ENCODE measurements at regions not wholly inside any gene's neighbourhood (a gene's known extent, or its start where the extent isn't known, plus 50 kb on each side); places are given as distances from the start of the nearest gene placed in this dataset.

DNA sequence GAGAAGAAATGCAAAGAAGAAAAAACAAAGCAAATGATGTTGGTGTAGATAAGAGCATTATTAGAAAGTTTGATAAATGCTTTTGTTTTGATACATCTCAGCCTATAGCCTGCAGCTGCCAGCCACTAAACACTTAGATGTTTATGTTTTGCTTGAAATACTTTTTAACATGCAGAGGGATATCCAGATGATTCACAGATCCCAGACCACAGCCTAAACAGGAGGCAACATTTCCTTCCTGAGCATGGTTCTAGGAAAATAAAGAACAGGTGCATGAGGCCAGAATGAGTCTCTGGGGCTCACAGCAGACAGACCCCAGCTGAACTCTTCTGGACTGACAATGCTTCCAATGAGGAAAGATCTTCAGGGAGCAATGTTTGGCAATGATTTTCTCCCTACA lies 103.7 kb upstream of the EEA1 start:
- Mint-ChIP-seq H3K9me3 (ENCODE audit: insufficient read depth) (no peaks in the 10 kb centered on the region), H3K27me3 (ENCODE audit: low read depth) (peaks cover 15% of the 10 kb centered on the region), H3K36me3 (ENCODE audit: low read depth) (peaks cover 1% of the 10 kb centered on the region), H3K4me1 (ENCODE audit: low read depth) (no peaks in the 10 kb centered on the region), H3K4me3 (no peak overlapping the region), H3K27ac (no peak overlapping the region)
- ChIA-PET CTCF (no interaction called here), POLR2A (no interaction called here)
- no peak for ATAC-seq
- DNase-seq = no peak

DNA sequence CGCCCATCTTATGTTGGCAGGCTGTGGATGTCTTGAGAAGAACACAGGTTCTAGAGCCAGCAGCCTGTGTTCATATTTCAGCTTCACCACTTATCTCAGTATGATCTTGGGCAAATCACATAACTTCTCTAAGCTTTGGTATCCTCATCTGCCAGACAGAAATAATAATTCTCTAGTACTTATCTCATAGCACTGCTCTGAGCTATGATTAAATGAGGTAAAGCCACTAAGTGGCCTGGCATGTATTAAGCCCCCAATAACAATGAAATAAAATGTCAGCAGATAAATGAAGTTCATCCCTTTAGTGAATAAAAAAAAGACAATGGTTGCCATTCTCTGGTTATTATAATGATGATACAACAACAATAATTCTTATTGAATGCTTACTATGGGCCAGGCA lies 104.9 kb upstream of the EEA1 start:
- DNase-seq (no peak), ATAC-seq (no peak)
- POLR2A ChIA-PET = no interaction called here
- H3K4me1 Mint-ChIP-seq (ENCODE audit: low read depth) = no peaks in the 10 kb centered on the region
- CTCF ChIA-PET = no interaction called here
- no peak overlapping the region for H3K4me3 Mint-ChIP-seq
- no peaks in the 10 kb centered on the region for H3K9me3 Mint-ChIP-seq (ENCODE audit: insufficient read depth)
- peaks cover 11% of the 10 kb centered on the region for H3K27me3 Mint-ChIP-seq (ENCODE audit: low read depth)
- H3K27ac Mint-ChIP-seq = no peak overlapping the region
- peaks cover 1% of the 10 kb centered on the region for H3K36me3 Mint-ChIP-seq (ENCODE audit: low read depth)

DNA sequence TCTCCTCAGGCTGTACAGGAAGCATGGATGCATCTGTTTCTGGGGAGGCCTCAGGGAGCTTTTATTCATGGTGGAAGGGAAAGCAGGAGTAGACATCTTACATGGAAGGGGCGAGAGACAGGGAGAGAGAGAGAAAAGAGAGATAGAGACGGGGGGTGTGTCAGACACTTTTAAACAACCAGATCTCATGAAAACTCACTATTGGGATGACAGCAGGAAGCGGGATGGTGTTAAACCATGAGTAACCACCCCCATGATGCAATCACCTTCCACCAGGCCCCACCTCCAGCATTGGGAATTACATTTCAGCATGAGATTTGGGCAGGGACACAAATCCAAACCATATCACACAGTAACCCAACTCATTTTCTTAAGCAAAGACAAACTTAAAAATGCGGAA lies 110.0 kb upstream of the EEA1 start:
- POLR2A ChIA-PET = no interaction called here
- H3K4me1 Mint-ChIP-seq (ENCODE audit: low read depth) = no peaks in the 10 kb centered on the region
- peaks cover 14% of the 10 kb centered on the region for H3K27me3 Mint-ChIP-seq (ENCODE audit: low read depth)
- ATAC-seq (no peak), DNase-seq (no peak)
- no peak overlapping the region for H3K27ac Mint-ChIP-seq
- no peaks in the 10 kb centered on the region for H3K9me3 Mint-ChIP-seq (ENCODE audit: insufficient read depth)
- no peaks in the 10 kb centered on the region for H3K36me3 Mint-ChIP-seq (ENCODE audit: low read depth)
- CTCF ChIA-PET = no interaction called here
- no peak overlapping the region for H3K4me3 Mint-ChIP-seq

DNA sequence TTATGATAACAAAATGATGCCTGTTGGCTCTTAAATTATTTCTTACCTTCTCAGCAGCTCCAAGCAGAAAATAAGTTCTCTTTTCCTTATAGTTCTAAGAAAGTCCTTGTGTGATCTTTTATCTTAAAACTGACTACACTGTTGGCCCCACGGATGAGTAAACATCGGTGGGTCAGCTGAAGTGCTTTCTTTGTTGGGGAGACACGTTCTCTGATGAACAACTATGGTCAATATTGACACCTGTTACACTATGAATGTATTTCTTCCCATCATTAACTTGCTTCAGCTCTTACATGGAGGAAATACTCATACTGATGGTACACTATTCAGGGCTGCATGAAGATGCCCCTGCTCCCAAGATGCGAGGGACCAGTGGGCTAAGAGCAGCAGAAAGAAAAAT lies 110.8 kb upstream of the EEA1 start:
- POLR2A ChIA-PET = no interaction called here
- no peaks in the 10 kb centered on the region for H3K36me3 Mint-ChIP-seq (ENCODE audit: low read depth)
- H3K9me3 Mint-ChIP-seq (ENCODE audit: insufficient read depth) = no peaks in the 10 kb centered on the region
- no peaks in the 10 kb centered on the region for H3K4me1 Mint-ChIP-seq (ENCODE audit: low read depth)
- ATAC-seq = no peak
- CTCF ChIA-PET = interaction anchor here (0.9 to 1.3 kb wide), 3 partner anchors 9 to 52 kb away, joined by 3 to 4 read pairs (median 3); no protein-coding TSS in a partner anchor
- peaks cover 7% of the 10 kb centered on the region for H3K27me3 Mint-ChIP-seq (ENCODE audit: low read depth)
- no peak for DNase-seq
- H3K4me3 Mint-ChIP-seq = no peak overlapping the region
- H3K27ac Mint-ChIP-seq = no peak overlapping the region

DNA sequence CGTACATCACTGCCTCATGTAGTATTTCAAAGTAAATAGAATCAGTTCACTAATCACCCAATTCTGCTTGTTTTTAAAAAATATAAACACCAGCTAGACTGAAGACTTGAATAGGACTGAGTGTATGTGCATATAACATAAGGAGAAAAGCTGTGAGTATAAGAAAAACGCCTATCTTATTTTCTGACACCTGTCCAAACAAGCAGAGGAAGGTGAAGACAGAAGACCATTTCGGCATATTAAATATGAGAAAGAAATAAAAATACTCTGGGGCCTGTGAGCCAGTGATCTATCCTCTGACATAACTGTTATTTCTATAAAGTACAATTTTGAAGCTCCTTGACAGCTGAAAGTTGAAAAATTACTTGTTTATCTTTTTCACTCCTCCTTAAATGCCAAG lies 111.3 kb upstream of the EEA1 start:
- no peaks in the 10 kb centered on the region for H3K4me1 Mint-ChIP-seq (ENCODE audit: low read depth)
- no peak overlapping the region for H3K4me3 Mint-ChIP-seq
- ChIA-PET POLR2A (no interaction called here), CTCF (interaction anchor here (0.9 to 1.3 kb wide), 3 partner anchors 9 to 53 kb away, joined by 3 to 4 read pairs (median 3); no protein-coding TSS in a partner anchor)
- no peak for ATAC-seq
- no peak overlapping the region for H3K27ac Mint-ChIP-seq
- H3K27me3 Mint-ChIP-seq (ENCODE audit: low read depth) = peaks cover 7% of the 10 kb centered on the region
- H3K9me3 Mint-ChIP-seq (ENCODE audit: insufficient read depth) = no peaks in the 10 kb centered on the region
- H3K36me3 Mint-ChIP-seq (ENCODE audit: low read depth) = no peaks in the 10 kb centered on the region
- DNase-seq = no peak

DNA sequence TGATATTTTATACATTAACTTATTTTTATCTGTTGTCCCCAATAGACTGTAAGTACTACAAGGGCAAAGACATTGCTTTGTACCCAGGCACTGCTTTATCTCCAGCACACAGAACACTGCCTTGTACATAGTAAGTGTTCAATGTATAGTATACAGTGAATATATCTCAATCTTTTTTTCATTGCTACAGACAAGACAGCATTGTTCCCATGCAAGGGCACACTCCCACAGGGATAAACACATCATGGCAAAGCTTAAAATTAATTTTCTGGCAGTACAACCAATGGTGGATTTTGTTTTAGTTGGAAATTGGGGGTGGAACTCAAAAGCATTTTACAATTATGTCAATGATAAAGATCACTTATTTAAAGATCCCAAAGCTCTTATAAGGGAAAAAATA lies 112.3 kb upstream of the EEA1 start:
- ChIA-PET POLR2A (no interaction called here), CTCF (interaction anchor here (1.3 kb wide), 1 partner anchor 8 kb away, joined by 4 read pairs; no protein-coding TSS in a partner anchor)
- Mint-ChIP-seq H3K27me3 (ENCODE audit: low read depth) (peaks cover 7% of the 10 kb centered on the region), H3K4me1 (ENCODE audit: low read depth) (no peaks in the 10 kb centered on the region), H3K27ac (no peak overlapping the region), H3K4me3 (no peak overlapping the region), H3K36me3 (ENCODE audit: low read depth) (no peaks in the 10 kb centered on the region), H3K9me3 (ENCODE audit: insufficient read depth) (no peaks in the 10 kb centered on the region)
- DNase-seq (no peak), ATAC-seq (no peak)

DNA sequence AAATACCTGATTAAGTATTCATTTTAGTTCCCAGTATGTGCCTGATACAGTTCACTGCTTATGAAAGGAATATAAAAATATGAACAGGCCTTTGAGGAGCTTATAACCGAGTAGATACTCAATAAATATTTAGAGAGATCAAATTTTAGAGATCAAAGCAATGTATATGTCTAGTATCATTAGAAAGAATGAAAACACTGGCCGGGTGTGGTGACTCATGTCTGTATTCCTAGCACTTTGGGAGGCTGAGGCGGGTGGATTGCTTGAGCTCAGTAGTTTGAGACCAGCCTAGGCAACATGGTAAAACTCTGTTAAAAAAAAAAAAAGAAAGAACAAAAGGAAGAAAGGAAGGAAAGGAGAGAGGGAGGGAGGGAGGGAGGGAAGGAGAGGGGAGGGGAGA lies 113.2 kb upstream of the EEA1 start:
- ATAC-seq = no peak
- Mint-ChIP-seq H3K27me3 (ENCODE audit: low read depth) (peaks cover 5% of the 10 kb centered on the region), H3K27ac (no peak overlapping the region), H3K36me3 (ENCODE audit: low read depth) (no peaks in the 10 kb centered on the region), H3K9me3 (ENCODE audit: insufficient read depth) (no peaks in the 10 kb centered on the region), H3K4me3 (no peak overlapping the region), H3K4me1 (ENCODE audit: low read depth) (no peaks in the 10 kb centered on the region)
- ChIA-PET CTCF (no interaction called here), POLR2A (no interaction called here)
- no peak for DNase-seq

DNA sequence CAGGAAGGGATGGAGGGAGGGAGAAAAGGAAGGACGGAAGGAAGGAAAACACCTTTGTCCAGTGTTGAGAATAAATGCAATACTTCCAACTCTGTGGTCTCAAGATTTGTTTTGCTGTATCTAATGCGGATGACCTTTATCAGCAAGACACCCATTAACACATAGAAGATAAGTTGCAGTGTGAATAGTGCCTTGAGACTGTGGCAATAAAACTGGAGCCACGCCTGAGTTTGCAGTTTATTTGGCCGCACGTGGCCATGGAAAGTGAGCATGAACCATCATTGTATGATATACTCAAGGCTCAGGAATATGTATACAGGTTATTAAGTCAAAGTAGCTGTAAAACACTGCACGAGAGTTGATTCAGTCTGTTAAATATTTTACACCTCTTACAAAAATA lies 113.6 kb upstream of the EEA1 start:
- POLR2A ChIA-PET = no interaction called here
- H3K9me3 Mint-ChIP-seq (ENCODE audit: insufficient read depth) = no peaks in the 10 kb centered on the region
- DNase-seq (no peak), ATAC-seq (no peak)
- H3K27me3 Mint-ChIP-seq (ENCODE audit: low read depth) = peaks cover 5% of the 10 kb centered on the region
- H3K4me3 Mint-ChIP-seq = no peak overlapping the region
- CTCF ChIA-PET = no interaction called here
- H3K27ac Mint-ChIP-seq = no peak overlapping the region
- no peaks in the 10 kb centered on the region for H3K4me1 Mint-ChIP-seq (ENCODE audit: low read depth)
- no peaks in the 10 kb centered on the region for H3K36me3 Mint-ChIP-seq (ENCODE audit: low read depth)

DNA sequence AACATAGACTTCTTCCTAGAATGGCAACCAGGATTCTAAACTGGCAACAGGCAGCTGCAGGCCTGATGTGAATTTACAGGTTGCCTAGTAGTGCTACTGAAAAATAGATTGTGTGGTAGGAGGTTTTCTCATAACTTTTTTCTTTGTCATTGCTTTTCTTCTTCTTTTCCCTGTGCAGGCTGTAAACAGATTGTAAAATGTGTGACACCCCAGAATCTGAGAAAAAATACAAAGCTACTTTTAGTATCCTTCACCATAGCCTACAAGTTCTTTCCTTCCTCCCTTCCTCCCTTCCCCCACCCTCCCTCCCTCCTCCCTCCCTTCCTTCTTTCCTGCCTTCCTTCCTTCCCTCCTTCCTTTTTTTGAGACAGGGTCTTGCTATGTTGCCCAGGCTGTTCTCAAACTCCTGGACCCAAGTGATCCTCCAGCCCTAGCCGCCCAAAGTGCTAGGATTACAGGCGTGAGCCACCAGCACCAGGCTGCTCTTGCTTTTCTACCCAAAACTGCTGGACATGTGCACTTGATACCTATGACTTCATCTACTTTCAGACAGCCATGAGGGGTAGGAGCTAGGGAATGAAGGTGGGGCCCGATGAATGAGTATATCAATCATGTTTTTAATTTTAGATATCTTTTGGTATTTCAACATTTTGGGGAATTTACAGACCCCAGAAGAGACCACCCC lies 114.2 kb upstream of the EEA1 start:
- Mint-ChIP-seq H3K4me1 (ENCODE audit: low read depth) (peaks cover 2% of the 10 kb centered on the region), H3K9me3 (ENCODE audit: insufficient read depth) (peaks cover under 1% of the 10 kb centered on the region), H3K27me3 (ENCODE audit: low read depth) (peaks cover 5% of the 10 kb centered on the region), H3K36me3 (ENCODE audit: low read depth) (no peaks in the 10 kb centered on the region), H3K27ac (no peak overlapping the region), H3K4me3 (no peak overlapping the region)
- ChIA-PET POLR2A (no interaction called here), CTCF (no interaction called here)
- ATAC-seq = no peak
- DNase-seq = no peak

DNA sequence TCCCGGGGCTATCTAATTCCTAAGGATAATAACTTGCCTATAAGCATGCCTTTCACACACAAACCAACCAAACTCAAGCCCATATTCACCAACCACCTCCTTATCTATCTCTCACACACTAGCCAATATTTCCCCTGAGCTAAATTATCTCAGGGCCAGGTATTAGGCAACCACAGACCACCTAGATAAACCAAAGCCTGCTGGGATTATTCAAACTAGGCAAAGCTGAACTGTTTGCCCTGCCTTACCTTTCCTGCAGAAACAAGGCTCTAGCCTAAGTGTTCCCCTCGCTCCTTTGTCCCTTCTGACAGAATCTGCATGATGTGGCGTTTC lies 114.7 kb upstream of the EEA1 start:
- no peak for ATAC-seq
- no peak overlapping the region for H3K27ac Mint-ChIP-seq
- H3K27me3 Mint-ChIP-seq (ENCODE audit: low read depth) = peaks cover 5% of the 10 kb centered on the region
- H3K4me3 Mint-ChIP-seq = no peak overlapping the region
- peaks cover 7% of the 10 kb centered on the region for H3K4me1 Mint-ChIP-seq (ENCODE audit: low read depth)
- POLR2A ChIA-PET = no interaction called here
- H3K36me3 Mint-ChIP-seq (ENCODE audit: low read depth) = no peaks in the 10 kb centered on the region
- CTCF ChIA-PET = no interaction called here
- H3K9me3 Mint-ChIP-seq (ENCODE audit: insufficient read depth) = peaks cover 3% of the 10 kb centered on the region
- no peak for DNase-seq

DNA sequence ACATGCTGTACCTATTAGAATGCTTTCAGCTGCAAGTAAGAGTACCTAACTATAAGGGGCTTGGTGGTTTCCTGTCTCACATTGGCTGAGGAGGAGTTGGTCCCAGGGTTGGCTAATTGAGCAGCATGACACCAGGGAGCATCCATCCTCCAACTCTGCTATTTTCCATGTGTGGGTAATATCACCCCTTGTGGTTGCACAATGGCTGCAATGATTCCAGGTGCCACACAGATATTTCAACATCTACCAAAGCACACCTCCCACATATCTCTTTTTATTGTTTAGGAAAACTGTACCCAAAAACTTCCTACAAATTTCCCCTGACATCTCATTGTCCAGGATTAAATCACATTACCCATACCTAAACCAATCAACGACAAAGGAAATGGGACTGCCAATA lies 118.0 kb upstream of the EEA1 start:
- Mint-ChIP-seq H3K36me3 (ENCODE audit: low read depth) (no peaks in the 10 kb centered on the region), H3K9me3 (ENCODE audit: insufficient read depth) (peaks cover 3% of the 10 kb centered on the region), H3K4me1 (ENCODE audit: low read depth) (peaks cover 10% of the 10 kb centered on the region), H3K4me3 (no peak overlapping the region), H3K27ac (no peak overlapping the region), H3K27me3 (ENCODE audit: low read depth) (peaks cover 2% of the 10 kb centered on the region)
- ATAC-seq (no peak), DNase-seq (no peak)
- ChIA-PET CTCF (no interaction called here), POLR2A (no interaction called here)

DNA sequence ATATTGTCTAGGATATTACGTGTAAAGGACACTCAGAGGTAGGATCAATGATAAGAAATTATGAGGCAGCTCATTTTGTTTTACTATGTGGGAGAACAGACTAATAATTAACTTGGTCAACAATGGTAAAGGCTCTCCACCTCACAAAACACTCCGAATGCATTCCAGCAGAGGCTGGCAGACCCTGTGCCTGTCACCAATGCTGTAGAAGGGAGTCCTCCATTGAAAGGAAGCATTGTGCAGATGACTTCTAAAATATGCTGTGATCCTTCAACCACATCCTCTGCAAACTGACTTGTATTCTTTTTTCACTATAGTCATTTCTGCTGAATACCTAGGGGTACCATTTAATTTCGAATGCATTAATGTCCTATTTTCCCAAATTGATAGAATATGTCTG lies 119.6 kb upstream of the EEA1 start:
- no peak for DNase-seq
- ATAC-seq = no peak
- Mint-ChIP-seq H3K27me3 (ENCODE audit: low read depth) (peaks cover 5% of the 10 kb centered on the region), H3K4me3 (no peak overlapping the region), H3K9me3 (ENCODE audit: insufficient read depth) (peaks cover 3% of the 10 kb centered on the region), H3K36me3 (ENCODE audit: low read depth) (no peaks in the 10 kb centered on the region), H3K4me1 (ENCODE audit: low read depth) (peaks cover 10% of the 10 kb centered on the region), H3K27ac (no peak overlapping the region)
- POLR2A ChIA-PET = no interaction called here
- CTCF ChIA-PET = interaction anchor here (1.4 kb wide), 1 partner anchor 8 kb away, joined by 4 read pairs; no protein-coding TSS in a partner anchor

DNA sequence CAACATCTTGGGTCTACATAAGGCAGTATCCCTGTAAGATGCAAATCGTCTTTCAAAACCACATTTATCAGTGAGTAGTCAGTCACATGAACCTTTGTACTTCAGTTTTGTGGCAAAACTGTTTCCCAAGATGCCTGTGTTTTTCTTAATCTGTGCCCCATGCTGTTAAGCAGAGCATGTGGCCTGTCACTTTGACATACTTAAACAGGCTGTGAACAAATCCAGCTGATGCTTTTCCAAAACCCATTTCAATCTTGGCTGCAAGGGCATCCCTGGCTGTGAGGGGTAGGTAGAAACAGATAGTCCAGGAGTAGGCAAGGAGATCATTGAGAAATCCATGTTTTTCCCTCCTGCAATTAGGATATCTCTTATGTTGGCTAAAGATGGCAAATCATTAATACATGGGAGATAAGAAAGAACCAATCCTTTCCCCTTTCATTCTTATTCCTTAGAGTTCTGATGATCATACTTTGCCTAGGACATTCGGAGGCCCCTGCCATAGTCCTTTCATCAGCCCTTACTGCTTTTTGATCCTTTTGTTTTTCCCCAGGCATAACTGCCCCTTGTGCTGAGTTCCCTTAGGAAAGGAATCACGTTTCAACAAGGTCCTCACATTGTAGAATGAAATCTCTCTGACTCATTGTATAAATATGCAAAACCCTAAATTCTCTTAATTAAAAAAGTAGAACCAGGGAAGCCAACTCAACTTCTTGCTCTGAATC lies 121.1 kb upstream of the EEA1 start:
- peaks cover 4% of the 10 kb centered on the region for H3K27me3 Mint-ChIP-seq (ENCODE audit: low read depth)
- peaks cover 3% of the 10 kb centered on the region for H3K9me3 Mint-ChIP-seq (ENCODE audit: insufficient read depth)
- ChIA-PET POLR2A (no interaction called here), CTCF (no interaction called here)
- H3K4me3 Mint-ChIP-seq = no peak overlapping the region
- no peak for DNase-seq
- no peak for ATAC-seq
- no peak overlapping the region for H3K27ac Mint-ChIP-seq
- no peaks in the 10 kb centered on the region for H3K36me3 Mint-ChIP-seq (ENCODE audit: low read depth)
- peaks cover 10% of the 10 kb centered on the region for H3K4me1 Mint-ChIP-seq (ENCODE audit: low read depth)
